ENCODE measurements at regions not wholly inside any gene's neighbourhood (a gene's known extent, or its start where the extent isn't known, plus 50 kb on each side); places are given as distances from the start of the nearest gene placed in this dataset.
"Not testable (repeated sequence)": the region's sequence is repeated elsewhere in the genome, so short reads cannot be mapped to it uniquely, and the experiment has no call there.

- TF ChIP-seq, protein P1, sequence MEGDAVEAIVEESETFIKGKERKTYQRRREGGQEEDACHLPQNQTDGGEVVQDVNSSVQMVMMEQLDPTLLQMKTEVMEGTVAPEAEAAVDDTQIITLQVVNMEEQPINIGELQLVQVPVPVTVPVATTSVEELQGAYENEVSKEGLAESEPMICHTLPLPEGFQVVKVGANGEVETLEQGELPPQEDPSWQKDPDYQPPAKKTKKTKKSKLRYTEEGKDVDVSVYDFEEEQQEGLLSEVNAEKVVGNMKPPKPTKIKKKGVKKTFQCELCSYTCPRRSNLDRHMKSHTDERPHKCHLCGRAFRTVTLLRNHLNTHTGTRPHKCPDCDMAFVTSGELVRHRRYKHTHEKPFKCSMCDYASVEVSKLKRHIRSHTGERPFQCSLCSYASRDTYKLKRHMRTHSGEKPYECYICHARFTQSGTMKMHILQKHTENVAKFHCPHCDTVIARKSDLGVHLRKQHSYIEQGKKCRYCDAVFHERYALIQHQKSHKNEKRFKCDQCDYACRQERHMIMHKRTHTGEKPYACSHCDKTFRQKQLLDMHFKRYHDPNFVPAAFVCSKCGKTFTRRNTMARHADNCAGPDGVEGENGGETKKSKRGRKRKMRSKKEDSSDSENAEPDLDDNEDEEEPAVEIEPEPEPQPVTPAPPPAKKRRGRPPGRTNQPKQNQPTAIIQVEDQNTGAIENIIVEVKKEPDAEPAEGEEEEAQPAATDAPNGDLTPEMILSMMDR (conservative IDR thresholded peaks at IDR 0.05; ENCODE audit: low read length): not testable (repeated sequence)
- not testable (repeated sequence) for TF ChIP-seq EZH2phosphoT487 (IDR thresholded peaks at IDR 0.05; ENCODE audit: borderline replicate concordance)
These were observed 1908.8 kb downstream of the ARAP2 start for GRCh38 chr4:34335556-34335955.

Measured in Loucy (cell line).